EL (cell line): ENCODE measurements at regions not wholly inside any gene's neighbourhood (a gene's known extent, or its start where the extent isn't known, plus 50 kb on each side); places are given as distances from the start of the nearest gene placed in this dataset.
A peak's percentile ranks its signal among the peaks of the same experiment; 100 is the strongest.

Experiments used
- DNase-seq: peaks from one replicate; pipeline ENCODE4 v3.0.0-alpha.2; 2016

DNA sequence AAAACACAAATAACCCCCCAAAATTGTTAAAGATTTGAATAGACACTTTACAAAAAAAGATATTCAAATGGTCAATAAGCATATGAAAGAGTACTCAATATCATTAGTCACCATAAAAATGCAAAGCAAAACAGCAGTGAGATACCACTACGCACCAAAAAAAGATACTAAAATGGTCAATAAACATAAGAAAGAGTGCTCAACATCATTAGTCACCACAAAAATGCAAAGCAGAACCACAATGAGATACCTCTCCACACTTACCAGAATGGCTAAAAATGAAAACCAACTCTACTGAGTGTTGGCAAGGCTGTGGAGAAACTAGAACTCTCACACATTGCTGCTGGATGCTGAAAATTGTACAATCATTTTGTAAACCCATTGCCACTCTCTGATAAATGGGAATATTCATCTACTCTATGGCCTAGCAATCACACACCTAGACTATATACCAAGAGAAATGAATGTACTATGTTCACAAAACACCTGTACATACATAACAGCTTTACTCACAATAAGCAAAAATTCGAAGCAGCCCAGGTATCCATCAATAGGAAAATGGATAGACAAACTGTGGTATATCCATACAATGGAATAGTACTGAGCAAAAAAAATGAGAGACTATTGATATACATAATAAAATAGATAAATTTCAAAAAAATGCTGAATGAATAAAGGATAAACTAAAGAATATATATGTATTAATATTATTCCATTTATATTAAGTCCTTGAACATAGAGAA, 205.0 kb upstream of the DAPK1 start:
- DNase-seq: peak; percentile 72

- DNase-seq: no peak
Observed at GRCh38 chr9:87294126-87294525, 203.5 kb upstream of the DAPK1 start.

- DNase-seq: no peak
Observed at GRCh38 chr9:87300915-87301314, 196.8 kb upstream of the DAPK1 start.

DNA sequence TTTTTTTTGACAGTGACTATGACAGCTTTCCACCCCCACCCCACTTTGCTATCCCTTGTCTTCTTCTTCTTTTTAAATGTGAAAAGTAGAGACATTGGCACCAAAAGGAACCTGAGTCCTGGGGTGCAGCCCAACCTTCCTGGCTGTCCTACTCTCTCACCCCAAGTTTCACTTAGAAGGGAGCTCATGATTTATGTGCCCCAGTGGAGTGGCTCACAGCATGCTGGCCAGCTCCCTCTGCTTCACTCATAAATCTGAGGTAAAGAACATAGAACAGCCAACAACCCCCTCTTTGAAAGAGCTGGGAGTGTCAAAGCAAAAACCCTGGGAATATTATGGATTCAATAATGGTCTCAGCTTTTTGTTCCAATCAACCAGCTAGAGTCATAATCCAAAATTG, 196.3 kb upstream of the DAPK1 start:
- no peak for DNase-seq

DNA sequence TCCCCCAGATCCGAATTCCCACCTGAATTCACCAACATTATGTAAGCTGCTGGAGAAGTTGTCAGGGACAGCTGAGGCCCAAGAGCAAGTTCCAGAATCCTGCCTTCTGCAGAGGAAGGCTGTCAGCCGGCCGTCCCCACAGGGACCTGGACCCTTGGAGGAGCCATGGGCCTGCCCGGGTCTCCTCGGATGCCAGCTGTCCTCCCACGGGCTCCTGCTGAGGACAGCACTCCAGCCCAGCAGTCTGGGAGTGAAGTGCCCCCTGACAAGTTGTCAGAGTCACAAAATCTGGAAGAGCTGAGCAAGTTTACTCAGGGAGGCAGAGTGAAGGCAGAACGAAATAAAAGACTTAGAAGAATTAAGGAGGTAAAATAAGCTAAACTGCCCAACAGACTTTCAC, 192.5 kb upstream of the DAPK1 start:
- no peak for DNase-seq

- DNase-seq: no peak
Observed at GRCh38 chr9:87306006-87306405, 191.7 kb upstream of the DAPK1 start.

GRCh38 chr9:87307848-87308247, 189.8 kb upstream of the DAPK1 start:
- no peak for DNase-seq

GRCh38 chr9:87309236-87309635, 188.4 kb upstream of the DAPK1 start:
- DNase-seq: peak; percentile 9

DNA sequence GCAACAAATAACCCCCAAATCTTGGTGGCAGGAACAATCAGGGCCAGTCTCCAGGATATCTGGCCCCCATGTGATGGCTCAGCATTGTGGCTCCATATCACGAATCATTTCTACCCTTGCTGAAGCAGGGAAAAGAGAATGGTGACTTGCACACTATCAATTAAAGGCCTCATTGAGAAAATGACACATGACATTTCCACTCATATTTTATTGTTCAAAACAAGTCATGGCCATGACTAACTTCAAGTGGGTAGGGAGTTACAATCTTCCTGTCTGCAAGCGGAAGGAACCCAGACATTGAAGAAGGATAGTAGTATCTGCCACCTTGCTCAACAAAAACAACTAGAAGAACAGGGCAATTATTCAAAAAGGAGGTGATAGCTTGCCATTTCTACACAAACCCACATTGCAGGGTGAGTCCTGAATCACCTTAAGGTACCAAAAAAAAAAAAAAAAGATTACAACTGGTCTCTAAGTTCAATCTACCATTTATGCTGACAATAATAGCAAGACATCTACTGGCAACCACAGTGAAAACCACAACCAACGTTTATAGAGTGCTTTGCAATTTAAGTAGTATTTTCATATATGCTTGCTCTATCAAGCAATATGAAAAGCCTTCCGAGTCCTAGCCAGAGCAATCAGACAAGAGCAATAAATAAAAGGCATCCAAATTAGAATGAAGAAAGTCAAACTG, 186.7 kb upstream of the DAPK1 start:
- no peak for DNase-seq

GRCh38 chr9:87319656-87320055, 178.0 kb upstream of the DAPK1 start:
- no peak for DNase-seq

DNA sequence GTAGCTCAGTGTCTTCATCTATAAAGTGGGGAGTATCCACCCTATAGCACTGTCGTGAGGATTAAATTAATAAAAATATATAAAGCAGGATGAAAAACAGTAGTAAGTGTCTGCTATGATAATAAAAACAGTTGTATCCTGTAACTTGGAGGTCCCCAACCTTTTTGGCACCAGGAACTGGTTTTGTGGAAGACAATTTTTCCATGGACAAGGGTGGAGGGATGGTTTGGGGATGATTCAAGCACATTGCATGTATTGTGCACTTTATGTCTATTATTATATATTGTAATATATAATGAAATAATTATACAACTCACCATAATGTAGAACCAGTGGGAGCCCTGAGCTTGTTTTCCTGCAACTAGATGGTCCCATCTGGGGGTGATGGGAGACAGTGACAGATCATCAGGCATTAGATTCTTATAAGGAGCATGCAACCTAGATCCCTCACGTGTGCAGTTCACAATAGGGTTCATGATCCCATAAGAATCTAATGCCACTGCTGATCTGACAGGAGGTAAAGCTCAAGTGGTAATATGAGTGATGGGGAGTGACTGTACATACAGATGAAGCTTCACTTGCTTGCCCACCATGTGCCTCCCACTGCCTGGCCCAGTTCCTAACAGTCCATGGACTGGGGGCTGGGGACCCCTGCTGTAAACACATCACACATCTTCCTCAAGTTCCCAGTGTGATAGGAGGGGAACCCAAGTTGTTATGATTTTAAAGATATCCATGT, 177.4 kb upstream of the DAPK1 start:
- DNase-seq: no peak

- peak; percentile 45 for DNase-seq
Observed at GRCh38 chr9:87322840-87323635, 174.6 kb upstream of the DAPK1 start.

- no peak for DNase-seq
Observed at GRCh38 chr9:87323928-87324327, 173.7 kb upstream of the DAPK1 start.

- DNase-seq: peak; percentile 68
Observed at GRCh38 chr9:87324613-87325194, 173.0 kb upstream of the DAPK1 start.

- DNase-seq: peak; percentile 77
Observed at GRCh38 chr9:87327575-87328125, 170.0 kb upstream of the DAPK1 start.

DNA sequence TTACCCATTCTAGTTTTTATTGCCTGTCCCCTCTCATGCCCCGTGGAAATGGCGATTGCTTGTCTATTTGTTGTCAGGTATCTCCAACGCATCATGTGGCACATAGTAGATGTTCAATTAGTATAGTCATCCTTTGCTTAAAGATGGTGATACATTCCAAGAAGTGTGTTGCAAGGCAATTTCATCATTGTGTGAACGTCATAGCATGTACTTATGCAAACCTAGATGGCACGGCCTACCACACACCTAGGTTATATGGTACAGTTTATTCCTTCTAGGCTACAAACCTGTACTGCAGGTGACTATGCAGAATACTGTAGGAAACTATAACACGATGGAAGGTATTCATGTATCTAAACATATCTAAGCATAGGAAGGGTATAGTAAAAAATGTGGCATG, 163.9 kb upstream of the DAPK1 start:
- no peak for DNase-seq

DNA sequence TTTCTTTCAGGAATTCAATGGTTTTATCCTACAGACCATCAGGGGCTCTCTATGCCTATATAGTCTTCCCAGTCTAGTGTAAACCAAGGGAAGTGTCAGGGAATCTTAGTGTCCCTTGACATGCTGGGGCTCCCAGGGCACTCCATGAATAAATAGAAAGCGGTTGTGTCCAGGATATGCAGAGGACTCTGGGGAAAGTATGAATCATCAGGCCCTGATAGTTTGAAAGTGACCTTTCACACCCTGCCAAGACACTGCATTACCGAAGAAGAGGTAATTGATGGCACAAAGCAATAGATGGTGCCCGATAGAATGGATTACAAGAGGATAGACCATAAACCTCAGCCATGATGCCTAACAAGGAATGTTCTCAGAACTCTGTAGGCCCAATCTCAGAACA, 163.3 kb upstream of the DAPK1 start:
- no peak for DNase-seq

GRCh38 chr9:87336407-87336806, 161.3 kb upstream of the DAPK1 start:
- DNase-seq: peak; percentile 37

GRCh38 chr9:87336914-87337333, 160.7 kb upstream of the DAPK1 start:
- peak; percentile 78 for DNase-seq

GRCh38 chr9:87337335-87338087, 160.2 kb upstream of the DAPK1 start:
- DNase-seq: peak; percentile 33
